SK-N-SH (cell line): ENCODE measurements at regions not wholly inside any gene's neighbourhood (a gene's known extent, or its start where the extent isn't known, plus 50 kb on each side); places are given as distances from the start of the nearest gene placed in this dataset.

Experiments used
- CTCF ChIA-PET: fragments of 300-600, 350-600 bp; formaldehyde crosslinking; extraction: SDS; loops from one replicate; lab custom pipeline; 2021; lab: Yijun Ruan, JAX
- POLR2A ChIA-PET: fragments of 350-600 bp; sonication (Branson Sonifier 250); formaldehyde crosslinking; extraction: SDS; loops from one replicate; lab custom pipeline; 2020; ENCODE audit warnings: antibody characterized with exemption, inconsistent platforms; lab: Yijun Ruan, JAX
- DNase-seq: peaks from one replicate; pipeline ENCODE4 v3.0.0; 2012
- H2AFZ ChIP-seq: fragments of 200-600 bp; sonication (generic); 2 replicates; pipeline ENCODE4 v1.8.1; 2016; ENCODE audit warnings: antibody characterized with exemption, mild to moderate bottlenecking, low read depth
- H3F3A ChIP-seq: fragments of 200-600 bp; sonication (generic); replicated peaks from 2 replicates; pipeline ENCODE3; 2016; ENCODE audit warnings: antibody characterized with exemption, mild to moderate bottlenecking; ENCODE audit not compliant: insufficient read depth
- H3K27ac ChIP-seq, 2 experiments: fragments of 200-500 bp in 1 of 2; fragments of 200-600 bp in 1 of 2; sonication (Bioruptor generic) in 1 of 2; sonication (generic), shearing (Covaris generic) in 1 of 2; 2 replicates each; pipeline versions ENCODE4 v1.5.1 to v1.6.1; 2014 to 2016; ENCODE audit warnings: low read depth in 2 of 2, inconsistent platforms in 1 of 2, low read length in 1 of 2, mild to moderate bottlenecking in 1 of 2, mixed read lengths in 1 of 2
- H3K27me3 ChIP-seq: fragments of 200-600 bp; sonication (generic), shearing (Covaris generic); 2 replicates; pipeline ENCODE4 v1.6.1; 2016; ENCODE audit warnings: mixed run types; ENCODE audit not compliant: insufficient read depth
- H3K36me3 ChIP-seq, 2 experiments: fragments of 200-500 bp in 1 of 2; fragments of 200-600 bp in 1 of 2; sonication (Bioruptor generic) in 1 of 2; sonication (generic) in 1 of 2; replicated peaks in 1 of 2; 2 replicates each; pipeline versions ENCODE3 to v1.5.1; 2014 to 2016; ENCODE audit warnings: low read length in 1 of 2, mild to moderate bottlenecking in 1 of 2; ENCODE audit not compliant: insufficient read depth in 2 of 2, control insufficient read depth in 1 of 2
- H3K4me1 ChIP-seq, 2 experiments: fragments of 200-500 bp in 1 of 2; fragments of 200-600 bp in 1 of 2; sonication (Bioruptor generic) in 1 of 2; sonication (generic), shearing (Covaris generic) in 1 of 2; 2 replicates each; pipeline versions ENCODE4 v1.5.1 to v1.6.1; 2014 to 2016; ENCODE audit warnings: low read depth in 1 of 2, low read length in 1 of 2, mixed run types in 1 of 2; ENCODE audit not compliant: insufficient read depth in 2 of 2, control insufficient read depth in 1 of 2
- H3K4me2 ChIP-seq: fragments of 200-600 bp; sonication (generic), shearing (Covaris generic); 2 replicates; pipeline ENCODE4 v1.6.1; 2017; ENCODE audit warnings: mixed run types
- H3K4me3 ChIP-seq, 2 experiments: fragments of 200-500 bp in 1 of 2; fragments of 200-600 bp in 1 of 2; sonication (Bioruptor generic) in 1 of 2; sonication (generic), shearing (Covaris generic) in 1 of 2; 2 replicates each; pipeline versions ENCODE4 v1.5.1 to v1.8.1; 2014 to 2016; ENCODE audit warnings: low read depth in 2 of 2, inconsistent platforms in 1 of 2, low read length in 1 of 2, mild to moderate bottlenecking in 1 of 2, mixed read lengths in 1 of 2, moderate library complexity in 1 of 2
- H3K79me2 ChIP-seq: fragments of 200-600 bp; sonication (generic); 2 replicates; pipeline ENCODE4 v1.8.1; 2017; ENCODE audit warnings: mild to moderate bottlenecking; ENCODE audit not compliant: insufficient read depth
- H3K9ac ChIP-seq: fragments of 200-600 bp; sonication (generic); 2 replicates; pipeline ENCODE4 v1.6.1; 2017; ENCODE audit warnings: mixed run types
- H3K9me2 ChIP-seq: fragments of 200-600 bp; sonication (generic); 2 replicates; pipeline ENCODE4 v1.6.1; 2017; ENCODE audit warnings: mixed run types
- H3K9me3 ChIP-seq: fragments of 200-600 bp; sonication (generic); 2 replicates; pipeline ENCODE4 v1.6.1; 2017; ENCODE audit warnings: mixed run types, mild to moderate bottlenecking, moderate library complexity
- H4K20me1 ChIP-seq: fragments of 200-600 bp; sonication (generic); 2 replicates; pipeline ENCODE4 v1.6.1; 2017; ENCODE audit warnings: mild to moderate bottlenecking, mixed run types; ENCODE audit not compliant: insufficient read depth
- EP300 ChIP-seq, 2 experiments: IDR thresholded peaks; 2 replicates each; pipeline versions ENCODE4 v1.4.0 to v1.6.1; 2012; ENCODE audit warnings: borderline replicate concordance in 1 of 2, low read depth in 1 of 2, low read length in 1 of 2
- EZH2phosphoT487 ChIP-seq: fragments of 200-600 bp; sonication (generic); IDR thresholded peaks from 2 replicates; pipeline ENCODE4 v1.6.1; 2017; ENCODE audit warnings: low read depth, mixed run types, mild to moderate bottlenecking, antibody characterized with exemption, moderate library complexity, borderline replicate concordance
- FOSL2 ChIP-seq: IDR thresholded peaks from 2 replicates; pipeline ENCODE4 v1.4.0; 2012; ENCODE audit warnings: low read depth, mild to moderate bottlenecking, moderate library complexity, borderline replicate concordance
- FOXM1 ChIP-seq: IDR thresholded peaks from 2 replicates; pipeline ENCODE4 v1.4.0; 2012; ENCODE audit warnings: low read depth, mild to moderate bottlenecking
- IRF3 ChIP-seq: fragments of 150-350 bp; IDR thresholded peaks from 2 replicates; pipeline ENCODE4 v1.6.1; 2016; ENCODE audit warnings: mild to moderate bottlenecking, low read depth, low read length
- JUND ChIP-seq: IDR thresholded peaks from 2 replicates; pipeline ENCODE4 v1.4.0; 2012
- MAX ChIP-seq: IDR thresholded peaks from 2 replicates; pipeline ENCODE4 v1.4.0; 2012; ENCODE audit warnings: low read depth
- MEF2A ChIP-seq: IDR thresholded peaks from 2 replicates; pipeline ENCODE4 v1.4.0; 2012; ENCODE audit warnings: low read depth, borderline replicate concordance
- MXI1 ChIP-seq: IDR thresholded peaks from 2 replicates; pipeline ENCODE4 v1.6.1; 2012; ENCODE audit warnings: mild to moderate bottlenecking, low read depth, low read length, improper control_type of control experiment
- NFIC ChIP-seq: IDR thresholded peaks from 2 replicates; pipeline ENCODE4 v1.4.0; 2012; ENCODE audit warnings: borderline replicate concordance
- NRF1 ChIP-seq: IDR thresholded peaks from 2 replicates; pipeline ENCODE4 v1.6.1; 2012; ENCODE audit warnings: low read depth, mild to moderate bottlenecking, low read length
- RCOR1 ChIP-seq: fragments of 150-350 bp; IDR thresholded peaks from 2 replicates; pipeline ENCODE4 v1.6.1; 2017; ENCODE audit warnings: antibody characterized with exemption, low read length
- RXRA ChIP-seq: IDR thresholded peaks from 2 replicates; pipeline ENCODE4 v1.4.0; 2012; ENCODE audit warnings: low read depth, mild to moderate bottlenecking, borderline replicate concordance
- SIN3A ChIP-seq: IDR thresholded peaks from 2 replicates; pipeline ENCODE4 v1.6.1; 2012; ENCODE audit warnings: low read depth, mild to moderate bottlenecking, low read length, moderate library complexity, borderline replicate concordance
- SMC3 ChIP-seq: IDR thresholded peaks from 2 replicates; pipeline ENCODE4 v1.6.1; 2012; ENCODE audit warnings: low read depth, low read length, improper control_type of control experiment
- TAF1 ChIP-seq: IDR thresholded peaks from 2 replicates; pipeline ENCODE4 v1.6.1; 2012; ENCODE audit warnings: low read depth, mild to moderate bottlenecking, low read length, moderate library complexity, borderline replicate concordance
- TCF12 ChIP-seq: IDR thresholded peaks from 2 replicates; pipeline ENCODE4 v1.4.0; 2012
- USF1 ChIP-seq: IDR thresholded peaks from 2 replicates; pipeline ENCODE4 v1.4.0; 2012; ENCODE audit warnings: low read depth, borderline replicate concordance
- USF2 ChIP-seq: fragments of 150-350 bp; IDR thresholded peaks from 2 replicates; pipeline ENCODE4 v1.6.1; 2017; ENCODE audit warnings: antibody characterized with exemption, low read length, low read depth, borderline replicate concordance
- ZBTB33 ChIP-seq: IDR thresholded peaks from 2 replicates; pipeline ENCODE4 v1.4.0; 2012; ENCODE audit warnings: low read depth, borderline replicate concordance
- WGBS: methylation state at CpG from one replicate; pipeline ENCODE4 v1.1.6; 2017; ENCODE audit warnings: low lambda C conversion rate; 5-methylcytosine and 5-hydroxymethylcytosine counted together

GRCh38 chr18:66138642-66139041 is 387.8 kb downstream of the CDH7 start:
- WGBS, result 61% methylated on average over 5 of the region's 5 CpGs
- Histone ChIP-seq H3K4me3 (no peak overlapping the region), H3F3A (no peaks in the 10 kb centered on the region), H3K36me3 (no peaks in the 10 kb centered on the region), H3K4me1 (no peaks in the 10 kb centered on the region), H2AFZ (no peak overlapping the region), H3K27ac (no peak overlapping the region), H3K4me2 (no peak overlapping the region), H3K9ac (no peak overlapping the region), H4K20me1 (no peaks in the 10 kb centered on the region), H3K27me3 (no peaks in the 10 kb centered on the region), H3K79me2 (no peaks in the 10 kb centered on the region), H3K9me2 (no peaks in the 10 kb centered on the region), H3K9me3 (no peaks in the 10 kb centered on the region)
- POLR2A ChIA-PET, result no interaction called here
- CTCF ChIA-PET, result no interaction called here
- no peak for DNase-seq
- TF ChIP-seq EZH2phosphoT487 (no peak), IRF3 (no peak), EP300 (IDR thresholded peaks at IDR 0.05; ENCODE audit: borderline replicate concordance in 1 of 2, low read depth in 1 of 2, low read length in 1 of 2) (no peak), JUND (no peak), RXRA (no peak), SIN3A (no peak), NRF1 (no peak), SMC3 (no peak)

GRCh38 chr18:66136039-66136438 is 385.2 kb downstream of the CDH7 start:
- Histone ChIP-seq H3K79me2 (no peaks in the 10 kb centered on the region), H4K20me1 (no peaks in the 10 kb centered on the region), H3K9me2 (no peaks in the 10 kb centered on the region), H3K4me2 (no peak overlapping the region), H3F3A (no peaks in the 10 kb centered on the region), H3K36me3 (no peaks in the 10 kb centered on the region), H3K9me3 (no peaks in the 10 kb centered on the region), H2AFZ (no peak overlapping the region), H3K4me1 (no peaks in the 10 kb centered on the region), H3K4me3 (no peak overlapping the region), H3K9ac (no peak overlapping the region), H3K27ac (no peak overlapping the region), H3K27me3 (no peaks in the 10 kb centered on the region)
- CTCF ChIA-PET, result interaction anchor here (0.7 kb wide), 1 partner anchor 15 kb away, joined by 3 read pairs; no protein-coding TSS in a partner anchor
- 13% methylated on average over 1 of the region's 1 CpG for WGBS
- no peak for DNase-seq
- TF ChIP-seq EP300 (IDR thresholded peaks at IDR 0.05; ENCODE audit: borderline replicate concordance in 1 of 2, low read depth in 1 of 2, low read length in 1 of 2) (no peak), USF1 (no peak), TCF12 (no peak), MAX (no peak), IRF3 (no peak), SMC3 (no peak), NRF1 (no peak), USF2 (no peak), FOSL2 (no peak), TAF1 (no peak), SIN3A (no peak), FOXM1 (no peak), RCOR1 (no peak), MEF2A (no peak), ZBTB33 (no peak), NFIC (no peak), EZH2phosphoT487 (no peak), MXI1 (no peak)
- POLR2A ChIA-PET, result no interaction called here
